Body of pancreas (tissue), 4 donors: ENCODE measurements at regions not wholly inside any gene's neighbourhood (a gene's known extent, or its start where the extent isn't known, plus 50 kb on each side); places are given as distances from the start of the nearest gene placed in this dataset.

ENCODE experiments used
- POLR2A ChIP-seq, 3 donors: fragments of 450-650 bp; IDR thresholded peaks; one replicate each; pipeline ENCODE4 v1.6.1; 2016; ENCODE audit warnings: antibody characterized with exemption in 3 of 3, mild to moderate bottlenecking in 2 of 3
- TF ChIP-seq, protein P1 (sequence below), 7 experiments: fragments of 450-650 bp in 4 of 7; fragments of 200-600 bp in 3 of 7; sonication (generic) in 3 of 7; IDR thresholded peaks; one replicate each; pipeline ENCODE4 v1.5.1; 2016 to 2019; ENCODE audit warnings: antibody characterized with exemption in 7 of 7

DNA sequence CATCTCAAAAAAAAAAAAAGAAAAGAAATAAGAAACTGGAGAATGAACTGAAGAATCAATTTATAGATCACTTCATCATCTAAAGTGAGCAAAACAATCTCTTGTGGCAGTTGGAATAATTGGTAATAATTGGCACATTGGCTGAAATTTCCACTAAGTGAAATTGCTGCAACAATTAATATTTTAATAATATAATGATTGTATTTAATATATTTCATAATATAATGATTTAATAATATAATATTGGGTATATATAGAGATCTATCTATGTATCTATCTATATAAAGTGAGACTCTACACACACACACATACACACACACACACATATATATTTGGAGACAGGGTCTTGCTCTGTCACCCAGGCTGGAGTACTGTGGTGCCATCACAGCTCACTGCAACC lies 81.2 kb upstream of the PRICKLE1 start:
- TF ChIP-seq, protein P1, sequence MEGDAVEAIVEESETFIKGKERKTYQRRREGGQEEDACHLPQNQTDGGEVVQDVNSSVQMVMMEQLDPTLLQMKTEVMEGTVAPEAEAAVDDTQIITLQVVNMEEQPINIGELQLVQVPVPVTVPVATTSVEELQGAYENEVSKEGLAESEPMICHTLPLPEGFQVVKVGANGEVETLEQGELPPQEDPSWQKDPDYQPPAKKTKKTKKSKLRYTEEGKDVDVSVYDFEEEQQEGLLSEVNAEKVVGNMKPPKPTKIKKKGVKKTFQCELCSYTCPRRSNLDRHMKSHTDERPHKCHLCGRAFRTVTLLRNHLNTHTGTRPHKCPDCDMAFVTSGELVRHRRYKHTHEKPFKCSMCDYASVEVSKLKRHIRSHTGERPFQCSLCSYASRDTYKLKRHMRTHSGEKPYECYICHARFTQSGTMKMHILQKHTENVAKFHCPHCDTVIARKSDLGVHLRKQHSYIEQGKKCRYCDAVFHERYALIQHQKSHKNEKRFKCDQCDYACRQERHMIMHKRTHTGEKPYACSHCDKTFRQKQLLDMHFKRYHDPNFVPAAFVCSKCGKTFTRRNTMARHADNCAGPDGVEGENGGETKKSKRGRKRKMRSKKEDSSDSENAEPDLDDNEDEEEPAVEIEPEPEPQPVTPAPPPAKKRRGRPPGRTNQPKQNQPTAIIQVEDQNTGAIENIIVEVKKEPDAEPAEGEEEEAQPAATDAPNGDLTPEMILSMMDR (IDR thresholded peaks at IDR 0.05), result no peak
- no peak for TF ChIP-seq POLR2A (IDR thresholded peaks at IDR 0.05)
